Stimulated activated CD4-positive, alpha-beta T cell treated with anti-CD3 and anti-CD28 coated beads, Interleukin-1b, Interleukin-23, amount 100 ng/mL, for 24 hours (primary cell): ENCODE measurements at regions not wholly inside any gene's neighbourhood (a gene's known extent, or its start where the extent isn't known, plus 50 kb on each side); places are given as distances from the start of the nearest gene placed in this dataset.
A peak's percentile ranks its signal among the peaks of the same experiment; 100 is the strongest.

Experiments used
- DNase-seq, 4 experiments: peaks; one replicate each; pipeline ENCODE4 v3.0.0-alpha.2; 2020; ENCODE audit warnings: low read depth in 4 of 4, low spot score in 1 of 4

DNA sequence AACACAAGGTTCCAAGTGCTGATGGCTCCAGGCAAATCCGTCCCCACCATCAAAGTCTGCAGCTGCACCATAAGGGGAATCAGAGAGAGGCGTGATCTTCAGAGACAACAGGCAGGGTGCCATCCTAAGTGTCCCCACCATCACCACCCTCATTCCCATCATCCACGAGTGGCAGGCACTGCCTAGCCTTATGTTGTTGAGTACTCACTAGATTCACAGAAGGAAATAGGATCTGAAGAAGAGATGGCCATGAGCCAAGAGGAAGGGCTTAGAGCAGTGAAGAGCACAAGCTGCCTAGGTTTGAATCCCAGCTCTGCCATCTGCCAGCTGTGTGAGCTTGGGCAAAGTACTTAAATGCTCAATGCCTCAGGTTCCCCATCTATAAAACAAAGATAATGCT lies 207.3 kb upstream of the CSF3R start:
- DNase-seq = no peak

DNA sequence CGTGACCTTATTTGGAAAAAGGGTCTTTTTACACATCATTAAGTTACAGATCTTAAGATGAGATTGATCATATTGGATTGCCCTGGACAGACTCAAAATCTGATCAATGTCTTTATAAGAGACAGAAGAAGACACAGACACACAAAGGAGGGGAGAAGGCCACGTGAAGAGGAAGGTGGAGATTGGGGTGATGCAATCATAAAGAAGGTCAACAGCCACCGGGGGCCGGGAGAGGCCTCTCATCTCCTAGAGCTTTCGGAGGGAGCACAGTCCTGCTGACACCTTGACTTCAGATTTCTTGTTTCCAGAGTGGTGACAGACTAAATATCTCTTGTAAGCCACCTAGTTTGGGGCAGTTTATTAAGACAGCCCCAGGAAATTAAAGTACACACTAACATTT lies 204.6 kb upstream of the CSF3R start:
- no peak for DNase-seq

DNA sequence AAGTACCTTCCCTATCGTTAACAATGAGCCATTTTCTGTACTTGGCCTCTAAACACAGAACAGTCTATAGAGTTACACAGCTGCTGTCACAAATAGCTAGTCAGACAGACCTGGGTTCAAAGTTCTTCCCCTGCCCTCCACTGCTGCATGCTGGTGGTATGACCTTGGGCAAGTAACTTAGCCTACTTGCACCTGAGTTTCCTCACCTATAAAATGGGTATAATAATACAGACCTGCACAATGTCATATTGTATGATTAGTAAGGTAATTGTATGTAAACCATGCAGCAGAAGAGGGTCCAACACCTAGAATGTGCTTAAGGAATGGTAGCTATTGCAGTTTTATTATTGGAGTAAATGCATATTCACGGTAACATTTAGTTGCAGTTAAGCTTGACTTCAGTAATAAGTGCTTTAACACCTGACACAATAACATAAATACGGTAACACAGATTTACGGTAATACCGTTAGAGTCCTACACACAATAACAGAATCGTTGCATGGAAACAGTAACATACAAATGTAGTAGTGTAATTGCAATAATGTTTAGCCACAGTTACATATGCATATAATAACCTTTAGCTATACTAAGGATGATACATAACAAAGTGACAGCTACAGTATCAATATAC lies 193.3 kb upstream of the CSF3R start:
- no peak for DNase-seq

DNA sequence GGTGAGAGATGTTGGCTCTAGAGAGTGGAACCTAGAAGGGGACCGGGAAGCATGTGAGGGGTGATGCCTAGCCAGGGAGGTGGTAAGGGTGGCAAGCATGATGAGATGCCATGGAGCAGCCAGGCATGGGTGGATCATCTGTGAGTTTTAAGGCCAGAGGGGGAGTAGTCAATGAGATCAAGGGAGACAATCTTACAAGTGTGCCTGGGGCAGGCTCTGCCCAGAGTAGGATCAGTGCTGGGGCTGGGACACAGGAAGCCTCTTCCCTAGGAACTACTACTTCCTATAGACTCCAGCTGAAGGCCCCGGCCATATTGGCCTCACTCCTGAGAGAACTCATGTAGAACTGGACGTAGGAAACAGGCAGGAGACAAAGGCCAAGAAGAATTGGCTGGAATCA lies 192.4 kb upstream of the CSF3R start:
- no peak for DNase-seq

DNA sequence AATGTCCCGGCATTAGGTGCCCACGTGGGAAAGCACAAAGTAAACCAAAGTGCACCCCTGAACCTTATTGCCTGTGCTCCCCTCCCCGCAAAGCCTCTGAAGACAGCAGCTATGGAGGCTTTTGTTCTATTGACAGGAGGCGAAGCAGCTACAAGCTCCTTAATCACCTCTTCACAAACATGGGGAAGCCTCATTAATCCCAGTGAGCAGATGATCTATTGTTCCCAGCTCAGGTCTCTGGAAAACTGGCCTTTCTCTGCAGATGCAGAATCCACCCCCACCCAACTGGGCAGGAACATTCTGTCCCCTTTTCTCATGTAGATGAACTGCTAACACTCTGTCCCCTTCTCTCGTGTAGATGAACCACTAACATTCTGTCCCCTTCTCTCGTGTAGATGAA lies 190.5 kb upstream of the CSF3R start:
- no peak for DNase-seq

DNA sequence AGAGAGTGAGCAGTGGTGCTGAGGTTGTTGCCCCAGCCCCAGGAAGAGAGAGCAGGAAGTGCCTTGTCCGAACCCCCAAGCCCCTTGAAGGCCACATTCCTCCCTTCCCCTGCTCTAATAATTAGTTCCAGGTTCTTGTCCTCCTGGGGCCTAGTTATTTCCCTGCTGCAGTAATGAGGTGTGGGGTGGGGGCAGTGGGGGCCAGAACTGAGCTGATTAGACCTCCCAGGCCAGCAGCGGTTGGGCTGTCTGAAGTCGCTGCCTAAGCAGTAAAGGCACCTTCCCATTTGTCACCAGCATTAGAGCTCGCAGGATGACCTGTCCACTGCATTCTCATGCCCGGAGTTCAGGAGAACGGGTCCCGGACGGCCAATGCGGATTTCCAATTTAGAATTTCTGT lies 186.5 kb upstream of the CSF3R start:
- DNase-seq = no peak

DNA sequence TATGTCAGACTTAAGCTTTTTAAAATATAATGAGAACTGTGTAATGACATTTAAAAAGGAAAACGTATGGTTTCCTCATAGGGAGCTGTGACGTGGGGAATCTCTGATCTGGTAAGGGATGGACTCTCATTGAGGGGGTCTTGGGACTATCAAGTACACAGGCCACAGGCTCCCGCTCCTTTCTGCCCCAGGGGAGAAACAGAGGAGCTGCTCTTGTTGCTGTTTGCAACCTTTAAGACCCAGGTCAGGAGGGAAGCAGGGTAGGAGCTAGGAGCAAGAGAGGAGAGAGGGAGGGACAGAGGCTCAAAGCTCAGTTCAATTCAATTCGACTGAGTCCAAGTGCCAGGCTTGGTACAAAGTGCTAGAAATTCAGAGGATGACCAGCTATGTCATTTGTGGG lies 185.1 kb upstream of the CSF3R start:
- DNase-seq = no peak

DNA sequence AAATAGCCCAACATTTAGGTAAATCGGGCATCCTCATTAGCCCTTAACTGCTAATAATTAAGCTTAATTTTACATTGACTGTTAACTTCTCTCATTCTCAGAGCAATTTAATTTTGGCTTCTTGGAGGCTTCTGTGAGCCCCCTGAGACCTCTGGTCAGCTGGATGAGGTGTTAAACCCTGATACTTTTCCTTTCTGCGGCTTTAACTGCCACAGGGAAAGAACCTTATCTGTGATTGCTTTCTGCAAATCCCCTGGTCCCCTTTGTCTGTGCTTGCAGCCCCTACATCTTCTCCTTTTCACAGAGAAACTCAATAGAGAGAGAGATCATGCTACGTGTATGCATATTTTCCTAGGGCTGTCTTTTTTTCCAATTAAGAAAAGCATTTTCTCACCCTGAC lies 184.5 kb upstream of the CSF3R start:
- no peak for DNase-seq

DNA sequence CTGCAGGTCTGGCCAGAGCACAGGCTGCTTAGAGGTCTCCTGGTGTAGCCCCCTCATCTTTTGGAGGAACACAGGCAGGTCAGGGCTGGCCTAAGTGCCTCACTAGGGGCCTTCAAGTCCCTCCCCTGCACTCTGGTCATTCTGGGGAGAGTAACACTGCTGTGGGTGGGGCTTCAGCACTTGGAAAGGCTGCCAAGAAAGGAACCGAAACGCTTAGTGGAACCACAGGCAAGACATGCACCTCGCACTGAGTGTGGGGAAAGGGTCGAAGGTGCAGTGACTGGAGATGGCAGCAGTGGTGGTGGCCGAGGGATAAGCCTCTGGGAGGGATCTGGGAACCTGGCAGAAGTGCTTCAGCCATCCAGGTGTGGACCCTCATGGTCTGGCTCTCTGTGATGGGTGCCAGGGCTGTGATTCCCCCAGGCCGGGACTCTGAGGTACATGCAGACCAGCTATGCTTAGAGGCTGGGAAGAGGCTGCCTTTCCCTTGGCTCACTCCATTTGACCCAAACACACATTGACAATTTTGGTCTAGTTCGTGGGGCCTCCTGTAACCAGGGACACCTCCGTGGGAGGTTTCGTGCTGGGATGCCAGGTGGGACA lies 182.9 kb upstream of the CSF3R start:
- no peak for DNase-seq

DNA sequence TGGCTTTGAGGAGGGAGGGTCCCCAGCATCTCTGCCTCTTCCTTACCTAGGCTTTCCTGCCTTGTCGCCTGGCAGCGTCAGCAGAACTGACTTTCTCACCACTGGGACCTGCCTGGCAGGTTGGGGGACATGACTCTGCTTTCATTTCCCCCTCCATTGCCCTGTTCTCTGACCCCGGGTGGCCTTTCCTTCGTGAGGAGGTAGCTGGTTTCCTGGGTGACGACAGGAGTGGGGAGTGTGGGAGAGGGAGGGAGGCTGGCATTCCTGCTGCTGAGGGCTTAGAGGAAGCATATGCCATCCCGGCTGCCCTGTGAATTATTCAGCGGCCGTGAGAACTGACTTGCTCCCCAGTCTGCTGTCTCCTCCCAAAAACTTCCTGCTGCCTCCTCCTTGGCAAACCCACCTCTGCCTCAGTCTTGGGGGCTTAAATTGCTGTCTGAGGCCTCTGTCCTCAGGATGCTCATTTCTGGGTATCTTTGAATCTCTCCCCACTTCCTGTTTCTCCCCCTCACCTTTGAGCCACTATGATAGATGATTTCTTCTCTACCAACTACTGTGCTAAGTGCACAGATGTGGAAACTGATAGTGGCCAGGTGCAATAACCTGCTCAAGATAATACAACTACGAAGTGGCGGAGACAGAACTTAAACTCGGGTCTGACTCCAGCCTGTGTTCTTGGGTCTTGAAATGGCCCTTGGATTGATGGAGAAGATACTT lies 182.0 kb upstream of the CSF3R start:
- no peak for DNase-seq

DNA sequence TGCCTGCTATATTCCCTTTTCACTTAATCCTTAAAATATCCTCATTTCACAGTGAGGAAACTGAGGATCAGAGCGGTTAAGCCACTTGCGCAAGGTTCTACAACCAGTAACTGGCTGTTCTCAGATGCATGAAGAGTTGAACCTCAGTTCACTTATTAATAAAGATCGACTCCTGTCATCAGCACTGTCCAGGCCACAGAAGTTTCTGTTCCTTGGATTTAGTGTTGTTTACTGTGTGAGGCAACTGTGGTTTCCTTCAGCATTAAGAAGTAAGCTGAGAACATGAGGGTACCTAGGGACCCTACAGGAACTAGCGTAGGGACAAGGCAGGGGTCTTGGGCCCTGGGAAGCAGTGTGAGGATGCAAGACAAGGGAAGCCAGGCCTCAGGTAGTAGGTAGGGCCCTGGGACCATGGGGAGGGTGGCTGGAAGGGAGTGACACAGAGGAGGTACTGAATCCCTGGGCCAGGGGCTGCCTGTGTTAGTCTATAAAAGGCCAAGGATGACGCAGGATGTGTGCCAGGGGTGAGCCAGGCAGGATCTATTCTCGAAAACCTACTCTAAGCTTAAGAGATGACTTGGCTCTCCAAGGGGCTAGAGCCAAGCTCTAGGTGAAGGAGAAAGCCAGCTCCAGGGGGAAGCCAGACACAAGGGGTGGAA lies 181.2 kb upstream of the CSF3R start:
- no peak for DNase-seq

DNA sequence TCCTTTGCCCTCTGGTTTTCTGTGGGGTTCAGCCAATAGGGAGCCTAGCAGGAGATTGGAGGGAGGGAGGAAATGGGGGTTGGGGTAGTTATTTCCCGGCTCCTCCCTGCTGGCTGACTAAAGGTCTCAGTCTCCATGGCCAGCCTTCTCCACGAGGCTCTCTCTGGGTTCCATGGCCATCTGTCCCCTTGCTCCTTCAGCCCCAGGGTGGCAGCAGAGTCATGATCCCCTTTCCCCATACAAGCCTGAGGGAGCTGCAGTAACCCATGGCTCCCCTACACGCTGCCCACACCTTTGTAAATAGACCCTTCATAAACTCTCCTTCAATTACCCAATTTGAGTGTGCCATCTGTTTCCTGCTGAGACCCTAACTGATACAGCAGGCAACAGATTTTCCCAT lies 176.1 kb upstream of the CSF3R start:
- no peak for DNase-seq

DNA sequence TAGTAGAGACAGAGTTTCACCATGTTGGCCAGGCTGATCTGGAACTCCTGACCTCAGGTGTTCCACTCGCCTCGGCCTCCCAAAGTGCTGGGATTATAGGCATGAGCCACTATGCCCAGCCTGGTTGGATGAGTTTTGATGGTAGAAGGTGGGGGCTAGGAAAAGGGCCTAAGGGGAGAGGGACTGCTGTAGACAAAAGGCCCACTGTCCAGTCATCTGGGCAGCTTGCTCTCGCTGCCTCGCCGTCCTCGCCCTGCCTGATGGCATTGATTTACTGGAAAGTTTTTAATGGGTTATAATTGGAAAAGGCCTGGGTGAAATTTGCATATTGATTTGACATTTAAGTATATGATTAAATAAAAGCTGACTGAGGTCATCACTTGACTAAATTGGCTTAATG lies 175.1 kb upstream of the CSF3R start:
- DNase-seq = no peak

DNA sequence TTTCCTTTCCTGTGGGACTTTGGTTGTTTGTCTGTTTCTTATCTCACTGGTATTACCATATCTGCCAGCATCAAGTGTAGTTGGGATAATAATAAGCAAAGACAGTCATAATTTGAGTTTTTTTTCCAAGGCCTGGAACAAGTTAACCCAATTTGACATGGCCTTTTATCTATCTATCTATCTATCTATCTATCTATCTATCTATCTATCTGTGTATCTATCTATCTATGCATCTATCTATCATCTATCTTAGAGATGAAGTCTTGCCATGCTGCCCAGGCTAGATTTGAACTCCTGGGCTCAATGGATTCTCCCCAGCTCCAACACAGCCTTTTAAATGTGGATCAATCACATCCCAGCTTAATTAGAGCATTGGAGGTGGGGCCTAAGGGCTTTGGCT lies 174.1 kb upstream of the CSF3R start:
- no peak for DNase-seq

DNA sequence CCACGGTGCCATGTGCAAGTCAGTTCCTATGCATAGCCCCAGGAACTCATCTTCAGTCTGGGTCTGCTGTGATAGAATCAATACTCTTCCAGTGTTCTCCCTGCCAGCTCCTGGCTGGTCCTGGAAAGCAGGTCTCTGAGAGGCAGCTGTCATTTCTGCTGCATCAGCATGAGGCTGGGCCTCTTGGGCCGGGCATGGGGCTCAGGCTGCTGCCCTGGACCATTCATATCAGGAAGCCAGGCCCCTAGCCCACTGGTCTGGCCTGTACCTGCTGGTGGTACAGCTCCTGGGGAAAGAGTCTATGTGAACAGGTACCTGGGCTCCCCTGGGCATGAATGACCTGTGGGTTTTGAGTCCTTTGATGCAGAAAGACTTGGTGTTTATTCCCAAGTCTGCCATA lies 173.6 kb upstream of the CSF3R start:
- DNase-seq = no peak

DNA sequence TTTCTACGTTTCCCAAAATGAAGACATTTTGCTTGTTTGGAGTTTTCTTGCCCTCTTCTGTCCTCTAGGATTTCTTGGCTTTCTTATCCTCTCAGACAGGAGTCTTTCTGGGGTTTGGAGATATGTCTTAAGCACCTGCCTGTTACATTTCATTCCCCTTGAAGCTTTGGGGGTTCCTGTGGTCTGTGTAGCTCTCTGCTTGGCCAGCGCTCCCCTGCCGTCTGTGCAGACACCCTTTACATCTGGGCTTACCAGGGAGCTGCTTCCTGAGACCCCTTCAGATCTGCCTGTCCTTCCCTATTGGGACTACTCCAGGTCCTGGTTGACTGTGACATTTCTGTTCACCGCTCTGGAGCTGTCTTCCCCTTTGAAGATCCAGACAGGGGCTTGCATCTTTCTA lies 171.9 kb upstream of the CSF3R start:
- DNase-seq = no peak

DNA sequence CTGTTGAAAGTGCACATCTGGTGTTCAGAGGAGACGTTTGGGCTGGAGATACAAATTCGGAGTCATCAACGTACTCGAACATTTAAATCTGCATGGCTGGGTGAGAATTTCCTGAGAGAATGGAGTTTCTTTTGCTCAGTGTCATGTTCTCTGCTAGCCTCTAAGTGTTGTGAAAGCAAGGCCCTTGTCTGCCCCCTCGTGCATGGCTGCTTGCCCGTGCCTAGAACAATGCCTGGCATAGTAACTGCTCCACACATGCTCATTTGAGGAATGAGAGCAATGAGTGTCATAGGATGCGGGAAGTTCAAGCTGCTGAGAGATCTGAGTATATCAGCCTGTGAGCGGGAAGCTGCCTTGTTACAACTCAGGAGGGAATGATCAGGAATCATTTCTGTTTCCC lies 171.1 kb upstream of the CSF3R start:
- no peak for DNase-seq

DNA sequence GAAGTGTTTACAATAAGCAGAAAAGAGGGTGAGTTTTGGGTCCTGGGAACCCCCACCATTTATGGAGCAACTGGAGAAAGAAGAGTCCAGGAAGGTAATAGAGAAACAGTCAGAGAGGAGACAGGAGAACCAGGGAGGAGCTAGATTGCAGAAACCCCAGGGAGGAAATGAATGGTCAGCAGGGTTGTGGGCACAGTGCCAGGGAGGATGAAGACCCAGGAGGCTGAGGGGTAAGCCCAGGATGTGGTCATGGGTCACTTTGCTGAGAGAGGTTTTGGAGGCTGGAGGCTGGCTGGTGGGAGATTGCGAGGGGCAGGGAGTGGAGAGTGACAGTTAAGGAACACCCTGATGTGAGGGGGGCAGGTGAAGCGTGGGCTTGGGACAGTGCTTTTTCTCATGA lies 169.9 kb upstream of the CSF3R start:
- no peak for DNase-seq

DNA sequence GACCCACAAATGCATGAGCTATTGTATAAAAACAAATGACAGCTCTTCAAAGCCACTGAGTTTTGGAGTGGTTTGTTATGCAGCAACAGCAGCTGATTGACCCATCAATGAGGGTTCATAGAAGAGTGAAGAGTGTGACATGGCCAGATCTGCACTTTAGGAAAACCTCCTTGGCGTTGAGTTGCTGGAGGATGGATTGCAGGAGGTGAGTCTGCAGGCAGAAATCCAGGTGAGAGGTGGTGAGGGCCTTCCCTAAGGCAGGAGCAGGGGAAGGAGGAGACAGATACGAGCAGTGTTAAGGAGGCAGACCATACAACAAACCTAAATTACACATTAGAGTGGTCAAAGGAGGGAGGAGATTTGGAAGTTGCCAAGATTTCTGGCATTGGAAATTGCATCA lies 169.3 kb upstream of the CSF3R start:
- DNase-seq = no peak

DNA sequence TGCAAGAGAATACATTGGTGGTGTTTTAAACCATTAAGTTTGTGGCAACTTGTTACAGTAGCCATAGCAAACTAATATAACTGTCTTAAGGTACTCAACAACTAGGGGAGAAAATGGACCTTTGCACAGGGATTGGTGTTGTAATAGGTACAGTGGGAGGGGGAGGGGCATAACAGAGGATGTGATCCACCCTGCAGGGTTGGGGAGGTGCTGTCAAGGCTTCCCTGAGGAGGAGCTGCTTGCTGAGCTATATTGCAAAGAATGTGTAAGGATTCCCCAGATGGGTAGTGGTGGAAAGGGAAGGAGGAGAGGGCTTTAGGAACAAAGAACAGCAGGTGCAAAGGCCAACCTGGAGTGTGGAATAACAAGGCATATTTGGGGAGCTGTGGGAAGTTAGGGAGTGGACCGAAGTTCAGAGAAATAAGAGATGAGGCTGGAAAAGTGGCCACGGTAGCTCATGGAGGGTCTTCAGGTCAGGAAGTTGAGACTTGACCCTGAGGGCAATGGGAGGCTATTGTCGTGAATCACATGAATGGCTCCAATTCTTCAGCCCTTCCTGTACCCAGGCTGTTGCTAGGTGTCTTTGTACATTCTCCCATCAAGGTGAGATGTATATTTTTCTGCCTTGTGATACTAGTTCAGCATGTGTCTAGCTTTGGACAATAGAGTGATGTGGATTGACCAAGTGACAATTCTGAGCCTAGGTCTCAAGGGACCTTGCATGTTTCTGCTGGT lies 168.6 kb upstream of the CSF3R start:
- DNase-seq = no peak

DNA sequence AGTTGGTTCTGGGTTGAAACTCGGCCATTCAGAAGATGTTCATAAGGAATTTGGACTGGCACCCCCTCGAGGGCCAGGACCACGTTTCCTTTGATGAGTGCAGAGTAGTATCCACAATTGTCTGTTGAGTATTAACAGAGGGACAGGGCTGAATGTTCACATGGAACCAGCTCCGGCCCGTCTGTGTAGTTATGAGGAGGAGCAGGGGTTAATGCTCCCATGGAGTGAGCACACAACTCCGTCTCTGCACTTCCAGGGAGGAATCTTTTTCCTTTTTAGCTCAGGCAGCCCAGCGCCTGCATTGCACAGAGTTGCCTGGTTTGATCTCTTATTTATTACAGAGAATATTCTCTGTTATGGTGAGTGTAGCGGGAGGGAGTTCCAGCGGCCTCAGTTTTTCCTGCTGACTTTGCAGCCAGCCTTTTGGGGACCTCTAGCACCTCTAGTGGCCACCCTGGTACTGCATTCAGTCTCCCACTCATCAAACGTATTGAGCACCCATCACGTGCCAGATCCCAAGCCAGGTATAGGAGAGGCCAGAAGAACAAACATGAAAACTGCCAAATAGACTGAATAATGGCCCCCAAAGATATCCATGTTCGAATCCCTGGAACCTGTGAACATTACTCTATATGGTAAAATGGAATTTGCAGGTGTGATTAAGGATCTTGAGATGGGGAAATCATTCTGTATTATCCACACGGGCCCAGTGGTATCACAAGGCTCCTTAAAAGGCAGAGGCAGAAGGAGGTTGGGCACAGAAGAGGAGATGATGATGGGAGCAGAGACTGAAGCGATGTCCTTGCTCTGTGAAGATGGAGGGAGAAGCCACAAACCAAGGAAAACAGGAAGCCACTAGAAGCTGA lies 167.7 kb upstream of the CSF3R start:
- DNase-seq = peak; percentile 18 to 58 (median 52)
